CD4-positive, alpha-beta memory T cell (primary cell): ENCODE measurements at regions not wholly inside any gene's neighbourhood (a gene's known extent, or its start where the extent isn't known, plus 50 kb on each side); places are given as distances from the start of the nearest gene placed in this dataset.

Source experiments
- CTCF ChIA-PET: fragments of 350-600 bp; sonication (Branson Sonifier 250); formaldehyde crosslinking; loops from one replicate; lab custom pipeline; 2021; ENCODE audit warnings: inconsistent platforms; ENCODE audit not compliant: partially characterized antibody; lab: Charles Lee
- POLR2A ChIA-PET: fragments of 350-600 bp; sonication (Branson Sonifier 250); formaldehyde crosslinking; loops from one replicate; lab custom pipeline; 2021; ENCODE audit not compliant: partially characterized antibody; lab: Charles Lee
- DNase-seq, 5 donors: peaks; one replicate each; pipeline versions ENCODE4 v3.0.0 to v3.0.0-alpha.2; 2020 to 2022; ENCODE audit warnings: mixed read lengths in 1 of 5
- H3K27ac ChIP-seq: one replicate; pipeline ENCODE4 v1.7.0; 2013; ENCODE audit warnings: low read depth, low read length
- H3K27me3 ChIP-seq: 2 replicates; pipeline ENCODE4 v1.7.0; 2013; ENCODE audit warnings: mild to moderate bottlenecking, low read length, moderate library complexity; ENCODE audit not compliant: insufficient read depth
- H3K36me3 ChIP-seq: 2 replicates; pipeline ENCODE4 v1.7.0; 2013; ENCODE audit warnings: mild to moderate bottlenecking, low read length, moderate library complexity; ENCODE audit not compliant: insufficient read depth
- H3K4me1 ChIP-seq: 2 replicates; pipeline ENCODE4 v1.7.0; 2013; ENCODE audit warnings: mild to moderate bottlenecking, low read length, moderate library complexity; ENCODE audit not compliant: insufficient read depth
- H3K4me3 ChIP-seq, 2 donors: one replicate each; pipeline ENCODE4 v1.7.0; 2013; ENCODE audit warnings: low read length in 2 of 2, mild to moderate bottlenecking in 1 of 2
- H3K9me3 ChIP-seq, 2 donors: one replicate each; pipeline ENCODE4 v1.7.0; 2013; ENCODE audit warnings: low read length in 2 of 2, control low read depth in 1 of 2; ENCODE audit not compliant: control insufficient read depth in 1 of 2
- H3K27ac Mint-ChIP-seq, 7 donors: one replicate each; pipeline ENCODE4 v1.8.0; 2020 to 2021; ENCODE audit warnings: mixed read lengths in 7 of 7, mild to moderate bottlenecking in 6 of 7, inconsistent platforms in 3 of 7, moderate library complexity in 3 of 7
- H3K27me3 Mint-ChIP-seq, 2 donors: one replicate each; pipeline ENCODE4 v1.8.0; 2020 to 2021; ENCODE audit warnings: mixed read lengths in 2 of 2
- H3K36me3 Mint-ChIP-seq, 2 donors: one replicate each; pipeline ENCODE4 v1.8.0; 2020 to 2021; ENCODE audit warnings: mixed read lengths in 2 of 2, inconsistent platforms in 1 of 2, mild to moderate bottlenecking in 1 of 2
- H3K4me1 Mint-ChIP-seq, 4 donors: one replicate each; pipeline ENCODE4 v1.8.0; 2020 to 2021; ENCODE audit warnings: mixed read lengths in 4 of 4, mild to moderate bottlenecking in 1 of 4
- H3K4me3 Mint-ChIP-seq, 8 donors: one replicate each; pipeline ENCODE4 v1.8.0; 2020 to 2021; ENCODE audit warnings: mixed read lengths in 8 of 8, mild to moderate bottlenecking in 7 of 8, moderate library complexity in 6 of 8, inconsistent platforms in 3 of 8
- H3K9me3 Mint-ChIP-seq, 8 donors: one replicate each; pipeline ENCODE4 v1.8.0; 2020 to 2021; ENCODE audit warnings: mixed read lengths in 8 of 8, mild to moderate bottlenecking in 5 of 8, inconsistent platforms in 3 of 8, moderate library complexity in 1 of 8
- intact Hi-C: fragments of 100-400 bp; cut with micrococcal nuclease; formaldehyde crosslinking; loops from one replicate; pipeline ENCODE4 v1.15.1; 2023

DNA sequence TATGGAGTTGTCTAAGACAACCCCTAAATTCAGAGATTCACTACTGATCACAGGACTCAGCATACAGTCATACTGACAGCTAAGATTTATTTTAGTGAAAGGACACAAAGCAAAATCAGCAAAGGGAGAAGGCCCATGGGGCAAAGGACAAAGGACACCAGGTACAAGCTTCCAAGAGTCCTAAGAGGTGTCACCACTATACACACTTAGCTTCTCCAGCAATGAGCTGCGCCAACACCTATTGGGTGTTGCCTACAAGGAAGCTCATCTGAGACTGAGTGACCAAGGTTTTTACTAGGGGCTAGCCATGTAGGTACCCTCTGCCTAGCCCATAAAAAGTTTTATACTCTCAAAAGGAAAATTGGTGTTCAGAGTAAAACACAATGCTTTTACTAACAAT lies 55.4 kb upstream of the PABPC1L2A start:
- POLR2A ChIA-PET = no interaction called here

DNA sequence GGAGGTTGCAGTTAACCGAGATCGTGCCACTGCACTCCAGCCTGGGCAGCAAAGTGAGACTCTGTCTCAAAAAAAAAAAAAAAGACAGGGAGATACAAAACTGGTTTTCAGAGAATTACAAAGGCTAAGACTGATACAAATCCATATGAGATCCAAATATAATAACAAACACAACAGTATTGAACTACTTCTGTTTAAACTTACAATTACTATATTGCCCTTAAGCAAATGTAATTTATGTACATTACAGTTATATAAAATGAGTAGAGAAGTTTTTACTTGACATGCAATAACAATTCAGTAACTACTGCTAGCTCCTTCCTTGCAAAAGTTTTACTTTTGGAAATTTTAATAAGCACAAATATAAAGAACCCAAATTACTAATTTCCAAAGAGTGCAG lies 52.6 kb upstream of the PABPC1L2A start:
- Mint-ChIP-seq H3K4me1 (no peaks in the 10 kb centered on the region), H3K9me3 (peaks cover 0 to 6% (median 0%) of the 10 kb centered on the region in 8 donors), H3K4me3 (no peak overlapping the region), H3K27ac (no peak overlapping the region), H3K27me3 (peaks cover 2% of the 10 kb centered on the region in 2 donors), H3K36me3 (no peaks in the 10 kb centered on the region)
- no peak for DNase-seq
- ChIA-PET POLR2A (no interaction called here), CTCF (no interaction called here)
- Histone ChIP-seq H3K27ac (no peak overlapping the region), H3K4me3 (no peak overlapping the region), H3K4me1 (no peaks in the 10 kb centered on the region), H3K9me3 (no peaks in the 10 kb centered on the region), H3K36me3 (no peaks in the 10 kb centered on the region), H3K27me3 (no peaks in the 10 kb centered on the region)
- intact Hi-C loops = no loop called here

More for the DNA sequence above, 55.4 kb upstream of the PABPC1L2A start:
- Mint-ChIP-seq H3K27me3 (peaks cover 0 to 2% of the 10 kb centered on the region in 2 donors), H3K4me3 (no peak overlapping the region), H3K27ac (no peak overlapping the region), H3K36me3 (no peaks in the 10 kb centered on the region), H3K4me1 (no peaks in the 10 kb centered on the region), H3K9me3 (peaks cover 0 to 5% (median 0%) of the 10 kb centered on the region in 8 donors)
- H3K4me1 ChIP-seq = no peaks in the 10 kb centered on the region
- intact Hi-C loops = no loop called here
- no peaks in the 10 kb centered on the region for H3K36me3 ChIP-seq
- no peak overlapping the region for H3K4me3 ChIP-seq
- DNase-seq = no peak
- CTCF ChIA-PET = interaction anchor here (0.6 kb wide), 1 partner anchor 36 kb away, joined by 4 read pairs; no protein-coding TSS in a partner anchor
- no peaks in the 10 kb centered on the region for H3K9me3 ChIP-seq
- no peak overlapping the region for H3K27ac ChIP-seq
- no peaks in the 10 kb centered on the region for H3K27me3 ChIP-seq

DNA sequence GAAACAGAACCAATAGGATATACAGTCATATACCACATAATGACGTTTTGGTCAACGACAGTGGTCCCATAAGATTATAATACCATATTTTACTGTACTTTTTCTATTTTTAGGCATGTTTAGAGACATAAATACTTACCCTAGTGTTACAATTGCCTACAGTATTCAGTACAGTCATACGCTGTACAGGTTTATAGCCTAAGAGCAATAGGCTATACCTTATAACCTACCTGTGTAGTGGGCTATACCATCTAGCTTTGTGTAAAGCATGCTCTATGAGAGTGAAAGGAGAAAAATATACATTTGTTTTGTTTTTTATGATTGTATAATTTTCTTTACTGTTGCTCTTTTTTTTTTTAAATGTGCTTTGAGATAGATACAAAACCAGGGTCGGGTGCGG lies 52.0 kb upstream of the PABPC1L2A start:
- H3K27ac Mint-ChIP-seq = no peak overlapping the region
- no peaks in the 10 kb centered on the region for H3K9me3 ChIP-seq
- intact Hi-C loops = no loop called here
- no peak for DNase-seq
- H3K27ac ChIP-seq = no peak overlapping the region
- H3K9me3 Mint-ChIP-seq = peaks cover 0 to 6% (median 0%) of the 10 kb centered on the region in 8 donors
- H3K4me1 Mint-ChIP-seq = no peaks in the 10 kb centered on the region
- ChIA-PET CTCF (no interaction called here), POLR2A (no interaction called here)
- H3K4me3 ChIP-seq = no peak overlapping the region
- H3K27me3 Mint-ChIP-seq = peaks cover 2% of the 10 kb centered on the region in 2 donors
- no peaks in the 10 kb centered on the region for H3K27me3 ChIP-seq
- no peaks in the 10 kb centered on the region for H3K4me1 ChIP-seq
- no peaks in the 10 kb centered on the region for H3K36me3 ChIP-seq
- H3K4me3 Mint-ChIP-seq = no peak overlapping the region
- H3K36me3 Mint-ChIP-seq = no peaks in the 10 kb centered on the region
